AG10803 (cell line): ENCODE measurements at regions not wholly inside any gene's neighbourhood (a gene's known extent, or its start where the extent isn't known, plus 50 kb on each side); places are given as distances from the start of the nearest gene placed in this dataset.

Source experiments
- DNase-seq: peaks from one replicate; pipeline ENCODE4 v3.0.0; 2010; ENCODE audit warnings: low read depth
- H3K4me3 ChIP-seq: 2 replicates; pipeline ENCODE4 v1.5.1; 2011; ENCODE audit warnings: mild to moderate bottlenecking, low read length, control low read depth
- CTCF ChIP-seq: conservative IDR thresholded peaks from 2 replicates; pipeline ENCODE4 v1.5.1; 2011; ENCODE audit warnings: mild to moderate bottlenecking, low read length, control low read depth, inconsistent platforms

- peak; percentile 96 for DNase-seq
- H3K4me3 ChIP-seq: peak overlapping the region; percentile 52
- TF ChIP-seq CTCF: peak; percentile 99
Observed at GRCh38 chr11:109946322-109946846, 146.8 kb upstream of the ZC3H12C start.

GRCh38 chr11:109954534-109954933, 138.7 kb upstream of the ZC3H12C start:
- no peak for TF ChIP-seq CTCF
- DNase-seq: no peak
- H3K4me3 ChIP-seq: no peak overlapping the region

GRCh38 chr11:109956124-109956793, 136.9 kb upstream of the ZC3H12C start:
- no peak for TF ChIP-seq CTCF
- H3K4me3 ChIP-seq: no peak overlapping the region
- no peak for DNase-seq

GRCh38 chr11:109957000-109957399, 136.2 kb upstream of the ZC3H12C start:
- H3K4me3 ChIP-seq: no peak overlapping the region

GRCh38 chr11:109957601-109958000, 135.6 kb upstream of the ZC3H12C start:
- H3K4me3 ChIP-seq: no peak overlapping the region
- no peak for TF ChIP-seq CTCF
- DNase-seq: no peak

More at GRCh38 chr11:109957000-109957399, 136.2 kb upstream of the ZC3H12C start:
- no peak for TF ChIP-seq CTCF
- DNase-seq: no peak

GRCh38 chr11:109958131-109958820, 134.9 kb upstream of the ZC3H12C start:
- H3K4me3 ChIP-seq: no peak overlapping the region
- TF ChIP-seq CTCF: no peak
- peak; percentile 26 for DNase-seq

GRCh38 chr11:109958821-109959166, 134.4 kb upstream of the ZC3H12C start:
- TF ChIP-seq CTCF: no peak
- no peak overlapping the region for H3K4me3 ChIP-seq
- no peak for DNase-seq
